GM12878 (cell line): ENCODE measurements at regions not wholly inside any gene's neighbourhood (a gene's known extent, or its start where the extent isn't known, plus 50 kb on each side); places are given as distances from the start of the nearest gene placed in this dataset.

Experiments used
- ATAC-seq: fragments of 200-7000 bp; cut with Tn5 transposase; 3 replicates; pipeline ENCODE4 v1.9.1; 2020; ENCODE audit warnings: mild to moderate bottlenecking, moderate library complexity
- BruUV-seq: library from RNA; stranded (reverse); fragments of 400-500 nt; replicated peaks from 2 replicates; lab custom pipeline; 2021; lab: Mats Ljungman, UMichigan
- CTCF ChIA-PET: fragments of 300-600 bp; sonication (Branson Sonifier 250); formaldehyde crosslinking; extraction: SDS; loops from one replicate; lab custom pipeline; 2021; ENCODE audit warnings: inconsistent platforms; lab: Yijun Ruan, JAX
- POLR2A ChIA-PET: fragments of 350-600 bp; formaldehyde crosslinking; extraction: SDS; loops from one replicate; lab custom pipeline; 2021; ENCODE audit warnings: inconsistent platforms; lab: Charles Lee
- RAD21 ChIA-PET: fragments of 300-600 bp; sonication (Branson Sonifier 250); formaldehyde crosslinking; loops from one replicate; lab custom pipeline; 2023; ENCODE audit warnings: antibody characterized with exemption; ENCODE audit not compliant: unreplicated experiment; lab: Charles Lee
- SMC1A ChIA-PET: fragments of 300-600 bp; sonication (Branson Sonifier 250); formaldehyde crosslinking; loops from one replicate; lab custom pipeline; 2023; ENCODE audit not compliant: unreplicated experiment, uncharacterized antibody; lab: Charles Lee
- DNase-seq: peaks from one replicate; pipeline ENCODE4 v3.0.0-alpha.2; 2011; ENCODE audit warnings: low read depth, low spot score
- FAIRE-seq: peaks from 3 replicates; lab custom pipeline; 2011; peaks lifted over from hg19 to GRCh38; lab: Jason Lieb, UNC
- H2AFZ ChIP-seq: 2 replicates; pipeline ENCODE4 v1.6.0; 2011; ENCODE audit warnings: low read depth, low read length, control low read depth; ENCODE audit not compliant: control insufficient read depth
- H3K27ac ChIP-seq: 2 replicates; pipeline ENCODE4 v1.5.1; 2011; ENCODE audit warnings: control low read depth; ENCODE audit not compliant: control insufficient read depth, insufficient read depth
- H3K27me3 ChIP-seq, 2 experiments: replicated peaks in 1 of 2; 2 replicates each; pipeline versions ENCODE4 v1.6.0 to v1.6.1; 2011; ENCODE audit warnings: low read length in 1 of 2; ENCODE audit not compliant: control insufficient read depth in 2 of 2, insufficient read depth in 2 of 2
- H3K36me3 ChIP-seq, 2 experiments: 2 replicates each; pipeline ENCODE4 v1.5.1; 2011; ENCODE audit warnings: low read length in 1 of 2; ENCODE audit not compliant: control insufficient read depth in 2 of 2, insufficient read depth in 2 of 2
- H3K4me1 ChIP-seq: 2 replicates; pipeline ENCODE4 v1.6.1; 2011; ENCODE audit warnings: mild to moderate bottlenecking, low read length, moderate library complexity, mixed read lengths; ENCODE audit not compliant: control insufficient read depth, insufficient read depth
- H3K4me2 ChIP-seq: 2 replicates; pipeline ENCODE4 v1.6.0; 2011; ENCODE audit warnings: control low read depth; ENCODE audit not compliant: control insufficient read depth, insufficient read depth
- H3K4me3 ChIP-seq: fragments of 200-600 bp; sonication (generic); 2 replicates; pipeline ENCODE4 v1.5.1; 2016
- H3K79me2 ChIP-seq: 2 replicates; pipeline ENCODE4 v1.6.0; 2011; ENCODE audit warnings: low read length; ENCODE audit not compliant: control insufficient read depth, insufficient read depth
- H3K9ac ChIP-seq: 2 replicates; pipeline ENCODE4 v1.8.0; 2011; ENCODE audit warnings: low read length, control low read depth, mixed read lengths; ENCODE audit not compliant: control insufficient read depth, insufficient read depth
- H3K9me3 ChIP-seq: replicated peaks from 3 replicates; pipeline ENCODE4 v1.5.1; 2011; ENCODE audit warnings: mild to moderate bottlenecking, low read length; ENCODE audit not compliant: control insufficient read depth, insufficient read depth
- H4K20me1 ChIP-seq: 2 replicates; pipeline ENCODE4 v1.6.0; 2011; ENCODE audit not compliant: control insufficient read depth, insufficient read depth
- ATF7 ChIP-seq: fragments of 450-650 bp; IDR thresholded peaks from 2 replicates; pipeline ENCODE4 v1.6.1; 2016; ENCODE audit warnings: low read depth, mild to moderate bottlenecking
- BRCA1 ChIP-seq: IDR thresholded peaks from 2 replicates; pipeline ENCODE4 v1.6.1; 2011; ENCODE audit warnings: low read depth, low read length, improper control_type of control experiment
- DPF2 ChIP-seq: fragments of 450-650 bp; IDR thresholded peaks from 2 replicates; pipeline ENCODE4 v1.6.1; 2017; ENCODE audit warnings: mild to moderate bottlenecking
- FOXK2 ChIP-seq: fragments of 450-650 bp; IDR thresholded peaks from 2 replicates; pipeline ENCODE4 v1.6.1; 2017; ENCODE audit warnings: mild to moderate bottlenecking, moderate library complexity
- HCFC1 ChIP-seq: fragments of 150-350 bp; IDR thresholded peaks from 2 replicates; pipeline ENCODE4 v1.6.1; 2014; ENCODE audit warnings: low read length
- HDGF ChIP-seq: fragments of 450-650 bp; IDR thresholded peaks from 2 replicates; pipeline ENCODE4 v1.6.1; 2016; ENCODE audit warnings: antibody characterized with exemption
- IKZF2 ChIP-seq, 2 experiments: fragments of 450-650 bp; IDR thresholded peaks; 2 replicates each; pipeline ENCODE4 v1.6.1; 2017; ENCODE audit warnings: mild to moderate bottlenecking in 2 of 2, moderate library complexity in 2 of 2
- MEF2B ChIP-seq: fragments of 450-650 bp; IDR thresholded peaks from 2 replicates; pipeline ENCODE4 v1.6.1; 2018; ENCODE audit warnings: mild to moderate bottlenecking, moderate library complexity; ENCODE audit not compliant: partially characterized antibody, poor library complexity, severe bottlenecking
- NFIC ChIP-seq: IDR thresholded peaks from 2 replicates; pipeline ENCODE4 v1.6.1; 2012; ENCODE audit warnings: low read depth, mild to moderate bottlenecking, inconsistent platforms, low read length, moderate library complexity
- NR2C2 ChIP-seq: IDR thresholded peaks from 2 replicates; pipeline ENCODE4 v1.6.1; 2011; ENCODE audit warnings: borderline replicate concordance, low read depth; ENCODE audit not compliant: control insufficient read depth, insufficient read length
- NRF1 ChIP-seq: conservative IDR thresholded peaks from 2 replicates; pipeline ENCODE4 v1.6.1; 2011; ENCODE audit warnings: mild to moderate bottlenecking, low read depth, low read length, improper control_type of control experiment
- PML ChIP-seq: IDR thresholded peaks from 2 replicates; pipeline ENCODE4 v1.6.1; 2012; ENCODE audit warnings: low read length, inconsistent platforms
- TBL1XR1 ChIP-seq: IDR thresholded peaks from 2 replicates; pipeline ENCODE4 v1.6.1; 2012; ENCODE audit warnings: low read depth, low read length, improper control_type of control experiment
- TCF3 ChIP-seq: IDR thresholded peaks from 2 replicates; pipeline ENCODE4 v1.6.1; 2012; ENCODE audit warnings: low read depth, mild to moderate bottlenecking, low read length, borderline replicate concordance; ENCODE audit not compliant: insufficient read depth
- WRNIP1 ChIP-seq: IDR thresholded peaks from 2 replicates; pipeline ENCODE4 v1.6.1; 2011; ENCODE audit warnings: low read depth, low read length, improper control_type of control experiment, borderline replicate concordance
- WGBS: methylation state at CpG from one replicate; pipeline ENCODE4 v1.1.6; 2016; ENCODE audit warnings: low lambda C conversion rate; ENCODE audit not compliant: insufficient replicate concordance, insufficient coverage; ENCODE audit errors: missing lambda C conversion rate; 5-methylcytosine and 5-hydroxymethylcytosine counted together
- in situ Hi-C: fragments of 300-500 bp; cut with MboI; formaldehyde crosslinking; loops from 9 replicates; pipeline ENCODE4 v1.14.3; 2018; ENCODE audit warnings: mixed read lengths
- intact Hi-C: fragments of 100-400 bp; cut with micrococcal nuclease; formaldehyde crosslinking; loops from one replicate; pipeline ENCODE4 v1.14.2; 2022; ENCODE audit not compliant: unreplicated experiment
- TF ChIP-seq, protein P1 (sequence below): fragments of 150-350 bp; IDR thresholded peaks from 2 replicates; pipeline ENCODE4 v1.6.1; 2016; ENCODE audit warnings: low read depth, low read length
- TF ChIP-seq, protein P2 (sequence below): IDR thresholded peaks from 2 replicates; pipeline ENCODE4 v1.6.1; 2012; ENCODE audit warnings: low read depth, low read length, improper control_type of control experiment
- TF ChIP-seq, protein P3 (sequence below): IDR thresholded peaks from 2 replicates; pipeline ENCODE4 v1.6.1; 2011; ENCODE audit warnings: low read depth, mild to moderate bottlenecking, low read length, moderate library complexity, borderline replicate concordance; ENCODE audit errors: extremely low read depth
- TF ChIP-seq, protein P4 (sequence below): fragments of 450-650 bp; conservative IDR thresholded peaks from 2 replicates; pipeline ENCODE4 v1.6.1; 2017; ENCODE audit warnings: mild to moderate bottlenecking, moderate library complexity

DNA sequence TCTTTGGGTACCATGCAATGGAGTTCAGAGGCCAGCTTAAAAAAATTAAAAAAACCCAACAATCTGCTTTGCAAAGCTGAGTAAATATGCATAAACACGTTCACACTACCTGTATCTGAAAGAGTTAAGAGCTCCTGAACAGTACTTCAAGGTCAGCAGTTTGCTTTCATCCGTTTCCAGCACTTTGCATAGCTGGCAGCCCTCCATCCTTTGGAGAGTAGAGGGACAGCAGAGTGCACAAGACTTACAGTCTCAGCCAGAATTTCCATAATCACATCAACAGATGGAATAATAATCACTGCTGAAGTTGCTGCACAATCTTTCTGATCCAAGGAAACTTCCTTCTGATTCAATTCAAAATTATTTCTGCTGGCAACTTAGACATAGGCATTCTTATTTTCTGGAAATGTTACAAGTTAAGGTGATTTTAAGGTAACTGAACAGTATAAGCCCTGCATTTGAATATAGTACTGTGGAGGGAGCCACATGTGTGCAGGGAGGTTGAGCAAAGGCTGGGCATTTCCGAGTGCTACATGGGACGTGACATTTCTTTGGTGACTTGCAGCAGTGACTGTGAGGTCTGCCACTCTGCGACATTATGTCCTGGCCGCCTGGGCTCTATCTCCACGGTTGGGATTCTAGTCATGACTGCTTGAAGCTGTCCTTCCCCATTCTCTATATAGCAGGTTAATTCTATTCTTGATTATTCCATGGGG lies 73.5 kb upstream of the EMCN start:
- intact Hi-C loops (no loop called here), in situ Hi-C loops (no loop called here)
- H3K27ac ChIP-seq, result no peak overlapping the region
- no peaks in the 10 kb centered on the region for H3K36me3 ChIP-seq
- TF ChIP-seq, protein P1, sequence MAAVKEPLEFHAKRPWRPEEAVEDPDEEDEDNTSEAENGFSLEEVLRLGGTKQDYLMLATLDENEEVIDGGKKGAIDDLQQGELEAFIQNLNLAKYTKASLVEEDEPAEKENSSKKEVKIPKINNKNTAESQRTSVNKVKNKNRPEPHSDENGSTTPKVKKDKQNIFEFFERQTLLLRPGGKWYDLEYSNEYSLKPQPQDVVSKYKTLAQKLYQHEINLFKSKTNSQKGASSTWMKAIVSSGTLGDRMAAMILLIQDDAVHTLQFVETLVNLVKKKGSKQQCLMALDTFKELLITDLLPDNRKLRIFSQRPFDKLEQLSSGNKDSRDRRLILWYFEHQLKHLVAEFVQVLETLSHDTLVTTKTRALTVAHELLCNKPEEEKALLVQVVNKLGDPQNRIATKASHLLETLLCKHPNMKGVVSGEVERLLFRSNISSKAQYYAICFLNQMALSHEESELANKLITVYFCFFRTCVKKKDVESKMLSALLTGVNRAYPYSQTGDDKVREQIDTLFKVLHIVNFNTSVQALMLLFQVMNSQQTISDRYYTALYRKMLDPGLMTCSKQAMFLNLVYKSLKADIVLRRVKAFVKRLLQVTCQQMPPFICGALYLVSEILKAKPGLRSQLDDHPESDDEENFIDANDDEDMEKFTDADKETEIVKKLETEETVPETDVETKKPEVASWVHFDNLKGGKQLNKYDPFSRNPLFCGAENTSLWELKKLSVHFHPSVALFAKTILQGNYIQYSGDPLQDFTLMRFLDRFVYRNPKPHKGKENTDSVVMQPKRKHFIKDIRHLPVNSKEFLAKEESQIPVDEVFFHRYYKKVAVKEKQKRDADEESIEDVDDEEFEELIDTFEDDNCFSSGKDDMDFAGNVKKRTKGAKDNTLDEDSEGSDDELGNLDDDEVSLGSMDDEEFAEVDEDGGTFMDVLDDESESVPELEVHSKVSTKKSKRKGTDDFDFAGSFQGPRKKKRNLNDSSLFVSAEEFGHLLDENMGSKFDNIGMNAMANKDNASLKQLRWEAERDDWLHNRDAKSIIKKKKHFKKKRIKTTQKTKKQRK, result no peak
- TF ChIP-seq NFIC, result no peak
- TF ChIP-seq HDGF, result no peak
- TF ChIP-seq IKZF2 (IDR thresholded peaks at IDR 0.05), result no peak
- TF ChIP-seq PML, result no peak
- TF ChIP-seq TCF3, result no peak
- no peak for TF ChIP-seq NRF1
- TF ChIP-seq, protein P2, sequence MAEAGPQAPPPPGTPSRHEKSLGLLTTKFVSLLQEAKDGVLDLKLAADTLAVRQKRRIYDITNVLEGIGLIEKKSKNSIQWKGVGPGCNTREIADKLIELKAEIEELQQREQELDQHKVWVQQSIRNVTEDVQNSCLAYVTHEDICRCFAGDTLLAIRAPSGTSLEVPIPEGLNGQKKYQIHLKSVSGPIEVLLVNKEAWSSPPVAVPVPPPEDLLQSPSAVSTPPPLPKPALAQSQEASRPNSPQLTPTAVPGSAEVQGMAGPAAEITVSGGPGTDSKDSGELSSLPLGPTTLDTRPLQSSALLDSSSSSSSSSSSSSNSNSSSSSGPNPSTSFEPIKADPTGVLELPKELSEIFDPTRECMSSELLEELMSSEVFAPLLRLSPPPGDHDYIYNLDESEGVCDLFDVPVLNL, result no peak
- no peak for TF ChIP-seq BRCA1
- no peak for TF ChIP-seq NR2C2
- no peak for TF ChIP-seq TBL1XR1
- no peak for TF ChIP-seq ATF7
- no peak for TF ChIP-seq WRNIP1
- TF ChIP-seq DPF2, result no peak
- TF ChIP-seq FOXK2, result no peak
- TF ChIP-seq MEF2B, result no peak
- no peak for TF ChIP-seq HCFC1
- TF ChIP-seq, protein P3, sequence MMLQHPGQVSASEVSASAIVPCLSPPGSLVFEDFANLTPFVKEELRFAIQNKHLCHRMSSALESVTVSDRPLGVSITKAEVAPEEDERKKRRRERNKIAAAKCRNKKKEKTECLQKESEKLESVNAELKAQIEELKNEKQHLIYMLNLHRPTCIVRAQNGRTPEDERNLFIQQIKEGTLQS, result no peak
- TF ChIP-seq, protein P4, sequence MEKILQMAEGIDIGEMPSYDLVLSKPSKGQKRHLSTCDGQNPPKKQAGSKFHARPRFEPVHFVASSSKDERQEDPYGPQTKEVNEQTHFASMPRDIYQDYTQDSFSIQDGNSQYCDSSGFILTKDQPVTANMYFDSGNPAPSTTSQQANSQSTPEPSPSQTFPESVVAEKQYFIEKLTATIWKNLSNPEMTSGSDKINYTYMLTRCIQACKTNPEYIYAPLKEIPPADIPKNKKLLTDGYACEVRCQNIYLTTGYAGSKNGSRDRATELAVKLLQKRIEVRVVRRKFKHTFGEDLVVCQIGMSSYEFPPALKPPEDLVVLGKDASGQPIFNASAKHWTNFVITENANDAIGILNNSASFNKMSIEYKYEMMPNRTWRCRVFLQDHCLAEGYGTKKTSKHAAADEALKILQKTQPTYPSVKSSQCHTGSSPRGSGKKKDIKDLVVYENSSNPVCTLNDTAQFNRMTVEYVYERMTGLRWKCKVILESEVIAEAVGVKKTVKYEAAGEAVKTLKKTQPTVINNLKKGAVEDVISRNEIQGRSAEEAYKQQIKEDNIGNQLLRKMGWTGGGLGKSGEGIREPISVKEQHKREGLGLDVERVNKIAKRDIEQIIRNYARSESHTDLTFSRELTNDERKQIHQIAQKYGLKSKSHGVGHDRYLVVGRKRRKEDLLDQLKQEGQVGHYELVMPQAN, result no peak
- H3K4me3 ChIP-seq, result no peak overlapping the region
- ChIA-PET RAD21 (no interaction called here), CTCF (no interaction called here), POLR2A (no interaction called here), SMC1A (no interaction called here)
- no peaks in the 10 kb centered on the region for H4K20me1 ChIP-seq
- DNase-seq, result no peak
- H3K4me2 ChIP-seq, result no peak overlapping the region
- H3K9me3 ChIP-seq, result no peaks in the 10 kb centered on the region
- H3K4me1 ChIP-seq, result no peaks in the 10 kb centered on the region
- no TSS peak for BruUV-seq
- 20% methylated on average over 7 of the region's 7 CpGs for WGBS
- H3K79me2 ChIP-seq, result no peaks in the 10 kb centered on the region
- no peak for ATAC-seq
- H2AFZ ChIP-seq, result no peak overlapping the region
- no peaks in the 10 kb centered on the region for H3K27me3 ChIP-seq
- no peak for FAIRE-seq
- H3K9ac ChIP-seq, result no peak overlapping the region
